Stimulated activated CD4-positive, alpha-beta T cell treated with anti-CD3 and anti-CD28 coated beads, Interleukin-4, amount 100 ng/mL, for 24 hours (primary cell): ENCODE measurements at regions not wholly inside any gene's neighbourhood (a gene's known extent, or its start where the extent isn't known, plus 50 kb on each side); places are given as distances from the start of the nearest gene placed in this dataset.
A peak's percentile ranks its signal among the peaks of the same experiment; 100 is the strongest.
"Not testable (repeated sequence)": the region's sequence is repeated elsewhere in the genome, so short reads cannot be mapped to it uniquely, and the experiment has no call there.

Experiments
- DNase-seq: peaks from one replicate; pipeline ENCODE4 v3.0.0-alpha.2; 2020

- DNase-seq = no peak
Measured at GRCh38 chr10:29746080-29746797, 111.5 kb upstream of the SVIL start.

GRCh38 chr10:29740981-29741545 lies 106.3 kb upstream of the SVIL start:
- DNase-seq = no peak

GRCh38 chr10:29738341-29738740 lies 103.6 kb upstream of the SVIL start:
- DNase-seq = no peak

- DNase-seq = no peak
Measured at GRCh38 chr10:29737074-29737593, 102.4 kb upstream of the SVIL start.

GRCh38 chr10:29736366-29737073 lies 101.7 kb upstream of the SVIL start:
- DNase-seq = no peak

- DNase-seq = peak; percentile 85
Measured at GRCh38 chr10:29735628-29736365, 101.0 kb upstream of the SVIL start.

GRCh38 chr10:29734962-29735627 lies 100.3 kb upstream of the SVIL start:
- DNase-seq = peak; percentile 53

- DNase-seq = no peak
Measured at GRCh38 chr10:29734640-29734961, 99.8 kb upstream of the SVIL start.

GRCh38 chr10:29733323-29733722 lies 98.6 kb upstream of the SVIL start:
- DNase-seq = no peak

- DNase-seq = no peak
Measured at GRCh38 chr10:29732918-29733317, 98.1 kb upstream of the SVIL start.

GRCh38 chr10:29731760-29732159 lies 97.0 kb upstream of the SVIL start:
- no peak for DNase-seq

GRCh38 chr10:29730969-29731368 lies 96.2 kb upstream of the SVIL start:
- no peak for DNase-seq

- no peak for DNase-seq
Measured at GRCh38 chr10:29730458-29730857, 95.7 kb upstream of the SVIL start.

- DNase-seq = no peak
Measured at GRCh38 chr10:29728541-29729049, 93.8 kb upstream of the SVIL start.

- not testable (repeated sequence) for DNase-seq
Measured at GRCh38 chr10:29725927-29726326, 91.2 kb upstream of the SVIL start.

- no peak for DNase-seq
Measured at GRCh38 chr10:29725133-29725720, 90.5 kb upstream of the SVIL start.

GRCh38 chr10:29723726-29724125 lies 89.0 kb upstream of the SVIL start:
- DNase-seq = no peak

GRCh38 chr10:29722777-29723176 lies 88.0 kb upstream of the SVIL start:
- DNase-seq = no peak

GRCh38 chr10:29720149-29720548 lies 85.4 kb upstream of the SVIL start:
- no peak for DNase-seq

GRCh38 chr10:29719281-29719675 lies 84.5 kb upstream of the SVIL start:
- no peak for DNase-seq

GRCh38 chr10:29715296-29715695 lies 80.5 kb upstream of the SVIL start:
- DNase-seq = no peak
